NCI-H2171 treated with DMSO at 0.1 percent for 48 hours (cell line): ENCODE measurements at regions not wholly inside any gene's neighbourhood (a gene's known extent, or its start where the extent isn't known, plus 50 kb on each side); places are given as distances from the start of the nearest gene placed in this dataset.

Source experiments
- DNase-seq: peaks from one replicate; lab custom pipeline; 2025; lab: John Stamatoyannopoulos, UW

DNA sequence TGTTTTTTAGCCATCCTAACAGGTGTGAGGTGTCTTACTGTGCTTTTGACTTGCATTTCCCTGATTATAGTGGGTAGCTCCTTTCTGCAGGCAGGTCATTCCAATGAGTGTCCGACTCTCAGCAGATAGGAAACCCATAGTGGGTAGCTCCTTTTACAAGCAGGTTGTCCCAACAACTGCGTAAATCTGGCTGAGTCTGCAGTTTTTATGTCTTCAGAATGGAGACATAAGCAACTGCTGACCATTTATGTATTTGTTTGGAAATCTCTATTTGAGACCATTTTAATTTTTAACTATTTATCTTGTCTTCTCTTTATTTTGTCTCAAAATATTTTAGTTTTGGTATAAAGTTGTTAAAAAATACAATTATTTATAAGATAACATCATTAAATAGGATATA lies 839.4 kb downstream of the SLITRK6 start:
- no peak for DNase-seq

DNA sequence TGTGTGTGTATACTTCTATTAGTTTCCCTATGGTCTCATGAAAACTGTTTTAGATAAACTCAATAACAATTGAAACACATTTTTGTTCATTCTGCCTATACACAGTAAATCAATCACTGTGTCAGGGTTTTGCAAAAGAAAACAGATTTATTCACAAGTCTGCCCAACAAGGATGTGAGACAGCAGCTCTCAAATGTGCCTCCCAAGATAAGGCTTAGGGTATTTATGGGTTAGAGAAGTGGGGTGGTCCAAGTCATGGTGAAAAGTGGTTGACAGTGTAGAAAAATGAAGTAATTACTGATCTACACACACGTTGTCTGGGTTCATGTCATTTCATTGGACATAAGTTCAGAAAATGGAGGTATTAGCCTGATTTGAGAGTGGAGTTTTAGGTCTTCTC lies 844.6 kb downstream of the SLITRK6 start:
- no peak for DNase-seq

DNA sequence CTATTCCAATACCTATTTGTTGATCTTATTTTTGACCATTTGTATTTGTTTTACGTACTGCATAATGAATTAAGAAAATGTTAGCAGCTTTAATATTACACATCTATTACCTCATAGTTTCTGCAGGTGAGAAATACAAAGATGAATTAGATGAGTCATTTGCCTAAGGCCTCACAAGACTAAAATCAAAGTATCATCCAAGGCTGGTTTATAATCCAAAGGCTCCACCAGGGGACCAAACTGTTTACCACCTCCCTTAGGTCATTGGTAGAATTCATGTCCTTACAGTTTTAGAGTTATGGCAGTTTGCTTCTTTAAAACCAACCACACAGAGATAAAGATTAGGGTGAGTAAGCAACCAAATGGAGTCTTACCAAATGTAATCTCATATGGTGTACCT lies 848.1 kb downstream of the SLITRK6 start:
- DNase-seq = no peak

DNA sequence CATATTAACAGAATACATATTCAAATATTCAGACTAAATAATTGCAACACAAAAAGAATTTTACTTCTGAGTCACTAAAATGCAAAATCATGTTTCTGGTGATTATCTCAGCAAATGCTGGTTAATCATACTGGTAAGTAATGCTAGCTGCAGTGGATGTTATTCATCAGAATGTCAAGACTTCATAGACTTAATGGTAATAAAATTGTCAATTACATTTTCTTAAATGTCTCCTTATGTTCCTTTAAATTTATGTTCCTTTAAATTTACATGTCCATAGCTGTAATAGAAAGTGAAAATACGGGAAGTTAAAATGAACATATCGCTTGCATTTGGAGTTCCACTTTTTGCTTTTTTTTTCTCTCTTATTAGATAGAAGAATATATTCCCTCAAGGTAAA lies 853.0 kb downstream of the SLITRK6 start:
- no peak for DNase-seq

DNA sequence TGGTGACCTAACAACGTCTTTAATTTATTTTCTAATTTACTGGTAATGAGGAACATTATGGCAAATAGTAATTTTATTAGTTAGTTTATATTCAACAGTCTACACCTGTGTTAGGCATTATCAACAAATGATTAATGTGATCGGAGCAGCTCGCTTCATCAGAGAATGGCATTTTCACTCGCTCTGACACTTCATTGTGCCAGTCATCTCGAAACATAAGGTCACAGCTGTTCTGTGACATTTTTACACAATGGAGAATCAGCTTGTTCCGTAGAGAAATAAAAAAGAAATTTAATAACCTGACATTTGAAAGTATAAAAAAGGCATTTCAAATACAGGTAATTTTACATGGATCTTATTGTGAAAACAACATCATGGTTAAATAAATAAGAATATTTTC lies 858.4 kb downstream of the SLITRK6 start:
- DNase-seq = no peak

DNA sequence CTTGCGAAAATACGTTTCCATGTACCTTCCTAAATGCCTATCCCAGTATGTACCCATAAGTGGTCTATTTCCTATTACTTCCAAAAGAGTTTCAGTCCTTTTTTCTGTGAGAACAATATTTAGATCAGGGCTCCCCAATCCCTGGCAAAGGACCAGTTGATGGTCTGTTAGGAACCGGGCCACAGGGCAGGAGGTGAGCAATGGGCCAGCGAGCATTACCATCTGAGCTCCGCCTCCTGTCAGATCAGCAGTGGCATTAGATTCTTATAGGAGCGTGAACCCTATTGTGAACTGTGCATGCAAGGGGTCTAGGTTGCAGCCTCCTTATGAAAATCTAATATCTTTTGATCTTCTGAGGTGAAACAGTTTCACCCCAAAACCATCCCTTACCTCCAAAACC lies 859.1 kb downstream of the SLITRK6 start:
- DNase-seq = no peak

DNA sequence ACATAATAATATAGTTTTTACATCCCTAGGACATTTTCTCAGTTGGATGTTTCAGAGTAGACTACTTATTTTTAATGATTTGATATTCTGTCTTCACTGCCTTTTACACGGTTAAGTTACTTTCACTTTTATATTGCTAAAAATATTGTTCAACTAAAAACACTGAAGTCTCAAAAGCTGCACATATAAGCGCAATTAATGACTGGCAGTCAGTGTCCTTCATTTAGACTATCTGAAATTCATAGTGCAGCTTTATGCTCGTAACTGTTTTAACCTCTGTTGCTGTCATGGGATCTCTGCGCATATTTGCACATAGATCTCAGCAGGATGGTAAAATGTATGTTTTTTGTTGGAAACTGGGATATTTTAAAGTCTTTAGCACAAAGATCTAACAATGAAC lies 864.3 kb downstream of the SLITRK6 start:
- no peak for DNase-seq

DNA sequence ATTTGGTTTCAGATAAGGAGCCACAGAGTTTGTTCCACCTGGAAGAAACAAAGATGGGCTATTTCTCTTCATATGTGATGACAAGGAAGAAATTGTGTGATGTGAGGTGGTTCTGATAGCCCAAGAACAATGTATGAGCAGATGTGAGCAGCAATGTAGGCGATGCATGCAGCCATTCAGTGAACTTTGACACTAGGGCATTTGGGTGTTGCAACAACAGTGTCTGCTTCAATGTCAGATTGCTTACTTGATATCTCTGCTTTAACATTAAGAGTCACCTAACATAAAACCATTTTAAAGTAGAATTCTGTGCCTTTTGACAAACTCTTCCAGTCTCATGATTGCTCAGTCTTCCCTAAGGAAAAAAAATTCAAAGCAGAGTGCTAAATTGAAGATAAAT lies 865.4 kb downstream of the SLITRK6 start:
- no peak for DNase-seq

DNA sequence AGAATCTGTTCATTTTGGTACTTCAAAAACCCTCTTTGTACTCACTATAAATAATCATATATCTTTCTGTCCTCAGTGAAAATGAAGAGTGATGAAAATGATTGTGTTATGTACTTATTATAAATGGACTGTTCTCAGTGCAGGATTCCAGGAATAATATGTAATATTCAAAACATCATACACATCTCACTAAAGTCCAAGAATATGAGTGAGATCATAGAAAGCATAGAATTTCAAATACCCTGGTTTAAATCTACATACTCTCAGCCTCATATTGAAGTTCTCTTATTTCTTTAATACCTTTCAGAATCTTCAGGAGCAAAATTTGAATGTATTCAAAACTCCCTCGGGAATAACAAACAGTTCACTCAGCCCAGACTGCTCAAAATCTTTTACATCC lies 868.0 kb downstream of the SLITRK6 start:
- no peak for DNase-seq

DNA sequence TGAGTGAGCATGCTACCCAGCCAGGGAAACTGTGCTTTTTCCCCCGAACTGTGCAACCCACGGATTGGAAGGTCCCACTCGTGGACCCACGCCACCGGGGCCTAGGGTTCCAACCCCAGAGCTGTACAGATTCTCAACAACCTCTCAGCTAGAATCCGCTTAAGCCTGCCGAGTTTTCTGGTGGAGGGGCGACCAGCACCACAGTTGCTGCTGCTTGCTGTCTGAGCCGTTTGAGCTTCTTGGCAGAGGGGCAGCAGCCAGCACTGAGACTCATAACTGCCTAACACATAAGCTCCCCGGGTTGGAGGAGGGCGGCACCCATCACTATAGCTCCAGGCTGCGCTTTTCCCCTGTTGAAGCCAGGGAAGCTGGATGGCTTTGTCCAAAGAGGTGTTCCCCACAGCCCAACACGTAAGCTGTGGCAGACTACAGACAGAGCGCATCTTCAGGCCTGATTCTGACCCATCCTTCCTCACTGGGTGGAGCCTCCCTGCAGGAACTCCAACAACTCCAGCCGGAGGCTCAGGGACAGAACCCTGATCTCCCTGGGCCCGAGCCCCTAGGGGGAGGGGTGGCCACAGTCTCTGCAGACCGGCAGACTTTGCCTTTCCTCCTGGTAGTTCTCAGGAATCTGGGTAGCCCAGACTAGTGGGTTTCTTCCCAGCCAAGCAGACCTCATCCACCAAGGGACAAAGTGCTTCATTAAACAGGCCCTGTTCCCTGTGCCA lies 871.6 kb downstream of the SLITRK6 start:
- no peak for DNase-seq

DNA sequence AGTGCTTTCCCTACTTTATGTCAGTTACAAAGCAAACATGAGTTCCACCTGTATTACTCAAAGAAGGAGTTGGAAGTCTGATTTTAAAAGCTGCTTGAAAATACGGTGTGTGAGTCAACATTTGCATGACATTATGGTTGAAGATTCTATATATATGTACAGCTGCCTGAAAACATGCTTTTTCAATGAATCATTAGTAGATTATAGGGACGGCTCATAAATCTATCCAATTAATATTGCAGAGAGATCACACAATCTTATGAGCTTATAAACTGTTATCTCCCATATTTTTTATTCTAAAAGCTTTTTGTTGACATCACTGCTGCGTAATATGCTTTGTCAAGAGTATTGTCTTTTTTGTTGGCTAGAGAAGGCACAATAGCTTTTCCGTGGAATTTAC lies 873.8 kb downstream of the SLITRK6 start:
- no peak for DNase-seq

DNA sequence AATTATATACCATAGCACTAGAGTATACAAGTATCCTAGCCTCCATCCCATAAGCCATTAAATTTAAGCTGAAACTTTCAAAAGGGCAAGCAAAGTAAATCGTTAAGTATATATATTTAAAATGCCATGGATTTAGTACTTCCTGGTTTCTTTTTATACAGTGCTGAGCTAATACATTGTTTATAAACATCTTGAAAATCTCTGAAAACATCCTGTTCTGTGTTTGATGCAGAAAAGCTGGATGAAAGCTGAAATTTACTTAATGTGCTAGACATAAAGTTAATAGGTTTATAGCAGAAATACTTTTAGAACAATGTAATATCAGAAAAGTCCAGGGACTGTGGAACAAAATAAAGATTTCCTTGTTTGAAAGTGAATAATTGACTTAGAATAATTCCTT lies 875.4 kb downstream of the SLITRK6 start:
- DNase-seq = no peak

DNA sequence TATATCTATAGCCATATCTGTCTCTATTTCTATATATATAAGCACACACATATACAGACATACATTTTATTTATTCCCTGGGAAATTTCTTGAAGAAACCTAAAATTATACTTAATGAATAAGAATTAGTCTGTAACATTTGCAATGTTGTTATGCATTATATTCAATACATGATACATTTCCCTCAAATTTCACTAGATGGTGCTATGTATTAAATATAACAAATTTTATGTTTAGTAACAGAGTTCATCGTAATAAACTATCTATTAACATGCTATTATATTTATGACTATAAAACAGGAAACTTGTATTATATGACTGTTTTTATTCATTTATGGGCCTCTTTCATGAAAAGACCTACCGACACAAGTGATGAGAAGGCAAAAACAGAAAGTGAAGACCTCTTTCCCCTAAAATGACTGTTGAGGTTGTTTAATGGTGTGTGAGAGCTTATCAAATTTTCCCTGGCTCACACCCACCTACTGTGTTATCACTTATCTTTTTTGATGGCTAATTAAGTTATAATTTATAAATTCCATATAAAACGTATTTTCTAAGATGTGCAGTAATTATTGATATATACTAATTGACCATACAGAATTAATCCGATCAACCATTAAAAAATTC lies 881.9 kb downstream of the SLITRK6 start:
- peak; percentile 41 for DNase-seq

DNA sequence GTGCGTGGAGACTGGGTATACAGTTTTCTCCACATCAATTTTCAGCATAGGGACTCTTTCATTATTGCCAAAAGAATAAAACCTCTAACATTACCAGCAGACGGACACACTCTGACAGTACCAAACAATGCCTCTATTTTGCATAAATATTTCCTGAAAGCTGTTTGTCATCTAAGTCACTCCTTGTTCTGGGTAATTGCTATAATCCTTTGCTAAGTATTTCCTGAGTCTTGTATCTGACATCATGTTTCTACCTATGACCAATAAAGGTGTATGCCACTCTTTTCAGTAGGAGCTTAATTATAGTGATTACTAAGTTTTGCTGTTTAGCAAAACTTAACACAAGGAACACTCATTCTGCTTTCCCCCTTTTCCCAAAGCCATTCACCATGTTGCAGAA lies 886.5 kb downstream of the SLITRK6 start:
- no peak for DNase-seq

DNA sequence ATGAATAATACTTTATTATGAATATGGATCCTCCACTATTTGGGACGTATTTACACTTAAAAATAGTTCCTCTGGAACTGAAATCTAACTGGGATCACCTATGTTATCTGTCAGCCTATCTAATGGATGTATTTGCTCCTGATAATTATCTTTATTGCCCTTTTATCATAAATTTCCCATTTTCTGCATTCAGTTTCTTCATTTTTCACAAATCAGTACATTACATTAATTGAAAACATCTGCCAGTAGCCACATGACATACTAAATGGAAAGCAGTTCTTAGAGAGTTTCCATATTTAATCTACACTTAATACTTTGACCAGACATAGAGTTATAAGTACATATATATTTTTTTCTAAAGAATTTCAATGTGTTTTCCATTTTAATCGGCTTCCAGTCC lies 888.8 kb downstream of the SLITRK6 start:
- no peak for DNase-seq

DNA sequence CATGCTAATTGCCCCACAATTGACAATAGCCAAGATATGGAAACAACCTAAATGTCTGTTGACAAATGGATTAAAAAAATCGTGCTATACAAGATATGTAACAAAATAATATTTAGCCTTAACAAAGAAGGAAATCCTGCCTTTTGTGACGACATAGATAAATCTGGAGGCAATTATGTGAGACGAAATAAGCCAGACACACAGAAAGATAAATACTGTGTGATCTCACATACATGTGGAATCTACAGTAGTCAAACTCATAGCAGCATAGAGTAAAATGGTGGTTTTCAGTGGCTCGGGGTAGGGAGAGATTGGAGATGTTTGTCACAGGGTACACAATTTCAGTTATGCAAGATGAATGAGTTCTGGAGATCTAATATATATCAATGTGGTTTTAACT lies 895.8 kb downstream of the SLITRK6 start:
- DNase-seq = no peak

DNA sequence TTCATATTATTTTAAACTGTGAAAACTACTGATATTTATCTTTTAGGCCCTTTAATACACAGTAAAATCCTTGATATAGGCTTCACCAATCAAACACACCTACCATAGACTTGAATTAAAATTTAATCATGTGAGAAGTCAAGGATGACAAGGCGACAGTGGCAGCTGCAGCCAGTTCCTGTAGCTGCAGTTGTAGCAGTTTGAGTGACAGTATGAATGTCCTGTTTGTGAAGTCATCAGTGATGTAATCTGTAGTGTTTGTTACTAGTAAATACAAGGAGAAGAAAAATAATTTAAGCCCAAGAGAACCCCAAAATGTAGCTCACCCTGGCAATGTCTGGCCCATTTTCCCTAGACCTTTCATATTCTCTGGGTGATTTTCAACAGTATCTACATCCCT lies 897.0 kb downstream of the SLITRK6 start:
- DNase-seq = no peak

DNA sequence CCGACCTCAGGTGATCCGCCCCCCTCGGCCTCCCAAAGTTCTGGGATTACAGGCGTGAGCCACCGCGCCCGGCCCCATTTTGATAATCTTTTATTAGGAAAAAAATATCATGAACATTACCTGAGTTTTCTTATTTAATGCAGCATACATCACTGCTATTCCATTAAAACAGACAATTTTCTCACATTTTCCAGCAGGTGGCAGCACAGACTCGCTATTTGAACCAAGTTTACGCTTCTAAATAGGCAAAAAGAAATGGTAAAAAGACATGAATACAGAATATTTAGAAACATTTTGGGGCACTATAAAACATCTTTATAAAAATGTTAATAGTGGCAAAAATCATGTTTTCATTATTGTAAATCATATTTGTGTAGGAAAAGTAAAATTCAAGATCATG lies 903.1 kb downstream of the SLITRK6 start:
- peak; percentile 49 for DNase-seq

DNA sequence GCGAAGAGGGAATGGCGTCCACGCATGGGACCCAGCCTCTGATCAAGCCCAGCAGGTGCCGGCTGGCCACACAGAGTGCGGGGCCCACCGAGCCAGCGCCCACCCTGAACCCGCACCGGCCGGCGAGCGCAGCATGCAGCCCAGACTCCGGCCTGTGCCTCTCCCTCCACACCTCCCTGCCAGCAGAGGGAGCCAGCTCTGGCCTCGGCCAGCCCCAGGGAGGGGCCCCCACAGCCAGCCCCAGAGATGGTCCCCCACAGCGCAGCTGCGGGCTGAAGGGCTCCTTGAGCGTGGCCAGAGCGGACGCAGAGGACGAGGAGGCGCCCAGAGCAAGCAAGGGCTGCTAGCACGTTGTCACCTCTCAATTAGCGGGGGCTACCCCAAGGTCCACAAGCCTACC lies 904.5 kb downstream of the SLITRK6 start:
- no peak for DNase-seq

DNA sequence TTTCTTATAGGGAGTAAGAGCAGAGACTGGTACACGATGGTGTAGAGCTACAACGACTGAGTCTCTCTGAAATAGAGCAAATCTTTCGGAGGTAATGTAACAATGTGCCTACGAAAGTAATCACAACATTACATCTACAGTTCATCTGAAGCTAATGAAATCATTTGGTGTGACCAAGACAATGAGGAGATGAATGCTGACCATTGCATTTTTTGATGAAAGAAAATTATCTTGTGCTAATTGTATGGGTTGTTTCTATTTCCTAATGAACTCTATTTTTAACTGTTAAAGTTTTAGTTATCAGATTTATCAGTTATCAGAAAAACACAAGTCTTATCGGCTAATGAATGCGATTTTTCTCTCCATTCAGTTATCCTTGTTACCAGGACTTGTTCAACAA lies 913.4 kb downstream of the SLITRK6 start:
- DNase-seq = no peak

DNA sequence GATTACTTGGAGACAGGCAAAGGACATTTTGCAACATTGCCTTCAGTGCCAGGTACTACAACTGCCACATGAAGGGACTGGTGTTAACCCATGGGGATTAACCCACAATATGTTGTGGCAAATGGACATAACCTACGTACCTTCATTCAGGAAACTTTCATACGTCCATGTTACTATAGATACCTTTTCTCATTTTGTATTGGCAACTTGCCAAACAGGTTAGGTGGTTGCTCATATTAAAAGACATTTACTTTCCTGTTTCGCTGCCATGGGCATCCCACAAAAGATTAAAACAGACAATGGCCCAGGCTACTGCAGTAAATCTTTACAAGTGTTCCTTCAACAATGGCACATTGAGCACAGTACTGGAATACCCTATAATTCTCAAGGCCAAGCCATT lies 925.3 kb downstream of the SLITRK6 start:
- DNase-seq = no peak

DNA sequence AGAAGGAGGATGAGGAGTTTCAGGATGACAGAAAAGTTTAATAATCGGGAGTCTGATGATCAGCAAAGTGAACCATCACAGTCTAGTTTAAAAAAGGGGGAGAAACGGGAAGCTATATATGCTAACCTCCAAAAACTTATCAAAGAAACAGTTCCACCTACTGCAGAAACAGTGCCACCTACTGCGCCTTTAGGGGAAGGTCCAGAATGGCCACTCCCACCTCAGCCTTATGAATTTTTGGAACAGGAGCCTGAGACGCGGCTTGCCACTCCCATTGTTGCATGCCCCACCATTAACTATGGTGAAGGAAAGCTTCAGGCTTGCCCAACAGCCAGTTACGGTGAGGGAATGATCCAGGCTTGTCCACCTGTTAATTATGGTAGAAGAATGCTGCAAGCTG lies 929.0 kb downstream of the SLITRK6 start:
- DNase-seq = peak; percentile 2

DNA sequence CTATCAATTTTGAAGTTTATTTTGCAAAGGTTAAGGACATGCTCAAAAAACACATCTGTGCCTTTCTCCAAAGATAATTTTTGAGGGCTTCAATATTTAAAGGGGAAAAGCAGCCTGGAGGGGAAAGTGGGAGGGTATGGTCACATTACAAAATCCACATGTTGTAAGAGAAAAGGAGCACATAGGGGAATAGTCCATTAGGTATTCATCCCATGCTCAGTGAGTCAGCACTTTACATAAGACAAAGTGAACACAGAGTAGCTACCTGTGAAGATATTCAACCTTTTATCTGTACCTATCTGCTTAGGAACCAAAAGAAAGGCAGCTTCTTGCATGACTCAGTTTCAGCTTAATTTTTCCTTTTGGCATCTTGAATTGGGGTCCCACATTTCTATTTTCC lies 932.0 kb downstream of the SLITRK6 start:
- no peak for DNase-seq

DNA sequence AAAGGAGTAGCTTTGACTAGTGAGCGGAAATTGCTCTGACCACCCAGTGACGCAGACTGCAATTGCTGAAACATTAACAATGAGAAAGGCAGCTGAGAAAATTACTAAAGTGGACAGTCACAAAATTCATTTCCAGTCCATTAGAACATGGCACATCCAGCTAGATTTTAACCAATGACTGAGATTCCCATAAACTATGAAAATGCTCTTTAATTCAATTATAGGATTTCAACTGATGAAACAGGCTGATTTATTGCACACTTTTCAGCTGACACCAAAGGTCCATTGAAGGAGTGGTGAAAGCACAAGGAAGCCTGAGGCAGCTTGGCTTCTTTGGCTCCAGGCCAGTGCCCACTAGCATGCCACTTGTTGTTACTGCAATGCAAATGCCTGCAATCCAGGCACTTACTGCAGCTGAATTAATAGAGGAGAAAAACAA lies 933.4 kb downstream of the SLITRK6 start:
- DNase-seq = no peak
